HEK293T (cell line): ENCODE measurements at regions not wholly inside any gene's neighbourhood (a gene's known extent, or its start where the extent isn't known, plus 50 kb on each side); places are given as distances from the start of the nearest gene placed in this dataset.

ENCODE experiments used
- CTCF ChIA-PET: fragments of 350-600 bp; formaldehyde crosslinking; extraction: SDS; loops from one replicate; lab custom pipeline; 2021; ENCODE audit warnings: antibody characterized with exemption, inconsistent platforms; lab: Yijun Ruan, JAX
- POLR2A ChIA-PET: fragments of 350-600 bp; formaldehyde crosslinking; extraction: SDS; loops from one replicate; lab custom pipeline; 2020; ENCODE audit warnings: antibody characterized with exemption, inconsistent platforms; lab: Yijun Ruan, JAX
- DNase-seq: peaks from one replicate; pipeline ENCODE4 v3.0.0; 2012; ENCODE audit warnings: mixed read lengths; ENCODE audit errors: extremely low spot score
- ARNT ChIP-seq: fragments of 450-650 bp; IDR thresholded peaks from 2 replicates; pipeline ENCODE4 v1.6.1; 2017; ENCODE audit warnings: mild to moderate bottlenecking
- BHLHE40 ChIP-seq: fragments of 450-650 bp; IDR thresholded peaks from 2 replicates; pipeline ENCODE4 v1.6.1; 2016; ENCODE audit warnings: mild to moderate bottlenecking, moderate library complexity, borderline replicate concordance
- CTBP1 ChIP-seq: fragments of 450-650 bp; IDR thresholded peaks from 2 replicates; pipeline ENCODE4 v1.6.1; 2016; ENCODE audit warnings: borderline replicate concordance
- ELF4 ChIP-seq: fragments of 450-650 bp; IDR thresholded peaks from 2 replicates; pipeline ENCODE4 v1.6.1; 2017; ENCODE audit warnings: antibody characterized with exemption
- FOXA1 ChIP-seq: fragments of 450-650 bp; IDR thresholded peaks from 2 replicates; pipeline ENCODE4 v1.6.1; 2016; ENCODE audit warnings: mild to moderate bottlenecking
- FOXK2 ChIP-seq: fragments of 450-650 bp; IDR thresholded peaks from 2 replicates; pipeline ENCODE4 v1.6.1; 2016; ENCODE audit warnings: mild to moderate bottlenecking
- FOXM1 ChIP-seq: fragments of 450-650 bp; IDR thresholded peaks from 2 replicates; pipeline ENCODE4 v1.6.1; 2017; ENCODE audit warnings: mild to moderate bottlenecking, borderline replicate concordance
- HDGF ChIP-seq: fragments of 450-650 bp; IDR thresholded peaks from 2 replicates; pipeline ENCODE4 v1.6.1; 2017; ENCODE audit warnings: antibody characterized with exemption, borderline replicate concordance
- L3MBTL2 ChIP-seq: fragments of 450-650 bp; conservative IDR thresholded peaks from 2 replicates; pipeline ENCODE4 v1.6.1; 2016; ENCODE audit warnings: mild to moderate bottlenecking
- LEF1 ChIP-seq: fragments of 450-650 bp; IDR thresholded peaks from 2 replicates; pipeline ENCODE4 v1.6.1; 2017; ENCODE audit warnings: mild to moderate bottlenecking, borderline replicate concordance
- NFRKB ChIP-seq: fragments of 450-650 bp; IDR thresholded peaks from 2 replicates; pipeline ENCODE4 v1.6.1; 2016; ENCODE audit warnings: mild to moderate bottlenecking, moderate library complexity
- SP1 ChIP-seq: fragments of 450-650 bp; IDR thresholded peaks from 2 replicates; pipeline ENCODE4 v1.6.1; 2017
- SUZ12 ChIP-seq: fragments of 450-650 bp; IDR thresholded peaks from 2 replicates; pipeline ENCODE4 v1.6.1; 2016; ENCODE audit warnings: mild to moderate bottlenecking
- TARDBP ChIP-seq: fragments of 450-650 bp; IDR thresholded peaks from 2 replicates; pipeline ENCODE4 v1.6.1; 2016
- ZNF384 ChIP-seq: fragments of 450-650 bp; IDR thresholded peaks from 2 replicates; pipeline ENCODE4 v1.6.1; 2016
- TF ChIP-seq, protein P1 (sequence below): fragments of 450-650 bp; IDR thresholded peaks from 2 replicates; pipeline ENCODE4 v1.6.1; 2016

GRCh38 chr3:14275962-14276909 is 97.6 kb downstream of the LSM3 start:
- ChIA-PET POLR2A (no interaction called here), CTCF (interaction anchor here (0.7 to 1.1 kb wide), 3 partner anchors 106 to 183 kb away, joined by 3 to 4 read pairs (median 3); no protein-coding TSS in a partner anchor)

GRCh38 chr3:14277557-14277956 is 98.9 kb downstream of the LSM3 start:
- TF ChIP-seq FOXK2 = no peak
- no peak for TF ChIP-seq TARDBP
- no peak for TF ChIP-seq CTBP1
- no peak for TF ChIP-seq HDGF
- no peak for TF ChIP-seq ARNT
- no peak for TF ChIP-seq FOXA1
- TF ChIP-seq NFRKB = no peak
- TF ChIP-seq, protein P1, sequence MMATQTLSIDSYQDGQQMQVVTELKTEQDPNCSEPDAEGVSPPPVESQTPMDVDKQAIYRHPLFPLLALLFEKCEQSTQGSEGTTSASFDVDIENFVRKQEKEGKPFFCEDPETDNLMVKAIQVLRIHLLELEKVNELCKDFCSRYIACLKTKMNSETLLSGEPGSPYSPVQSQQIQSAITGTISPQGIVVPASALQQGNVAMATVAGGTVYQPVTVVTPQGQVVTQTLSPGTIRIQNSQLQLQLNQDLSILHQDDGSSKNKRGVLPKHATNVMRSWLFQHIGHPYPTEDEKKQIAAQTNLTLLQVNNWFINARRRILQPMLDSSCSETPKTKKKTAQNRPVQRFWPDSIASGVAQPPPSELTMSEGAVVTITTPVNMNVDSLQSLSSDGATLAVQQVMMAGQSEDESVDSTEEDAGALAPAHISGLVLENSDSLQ = no peak
- no peak for TF ChIP-seq ELF4
- TF ChIP-seq SP1 = no peak
- no peak for DNase-seq
- ChIA-PET CTCF (no interaction called here), POLR2A (no interaction called here)

More at GRCh38 chr3:14275962-14276909, 97.6 kb downstream of the LSM3 start:
- no peak for DNase-seq
- TF ChIP-seq FOXK2 (no peak), FOXA1 (no peak)

- TF ChIP-seq FOXA1 = no peak
- TF ChIP-seq, protein P1 = no peak
- TF ChIP-seq SUZ12 = no peak
- TF ChIP-seq ELF4 = no peak
- no peak for TF ChIP-seq NFRKB
- no peak for TF ChIP-seq SP1
- TF ChIP-seq BHLHE40 = no peak
- no peak for TF ChIP-seq L3MBTL2
- TF ChIP-seq CTBP1 = no peak
- no peak for DNase-seq
- ChIA-PET CTCF (no interaction called here), POLR2A (no interaction called here)
Observed at GRCh38 chr3:14278265-14278798, 99.7 kb downstream of the LSM3 start.

GRCh38 chr3:14278799-14279625 is 100.4 kb downstream of the LSM3 start:
- no peak for DNase-seq
- ChIA-PET CTCF (interaction anchor here (0.8 kb wide), 1 partner anchor 9 kb away, joined by 3 read pairs; no protein-coding TSS in a partner anchor), POLR2A (no interaction called here)
- TF ChIP-seq SP1 (no peak), FOXM1 (no peak), ELF4 (no peak), HDGF (no peak), TARDBP (no peak), ARNT (no peak), LEF1 (no peak)
- TF ChIP-seq, protein P1 = no peak

- ChIA-PET POLR2A (no interaction called here), CTCF (interaction anchor here (0.8 kb wide), 1 partner anchor 8 kb away, joined by 3 read pairs; no protein-coding TSS in a partner anchor)
- TF ChIP-seq NFRKB (no peak), TARDBP (no peak), ARNT (no peak), LEF1 (no peak), FOXA1 (no peak), BHLHE40 (no peak)
Observed at GRCh38 chr3:14279626-14280061, 101.0 kb downstream of the LSM3 start.

GRCh38 chr3:14280326-14280725 is 101.7 kb downstream of the LSM3 start:
- POLR2A ChIA-PET = no interaction called here
- TF ChIP-seq LEF1 (no peak), SUZ12 (no peak), NFRKB (no peak), L3MBTL2 (no peak), ARNT (no peak), FOXA1 (no peak), HDGF (no peak), ELF4 (no peak), FOXK2 (no peak), FOXM1 (no peak), BHLHE40 (no peak), SP1 (no peak), ZNF384 (no peak), CTBP1 (no peak), TARDBP (no peak)
- TF ChIP-seq, protein P1 = no peak
- no peak for DNase-seq
- CTCF ChIA-PET = no interaction called here

More at GRCh38 chr3:14279626-14280061, 101.0 kb downstream of the LSM3 start:
- DNase-seq = no peak
